MCF 10A (cell line): ENCODE measurements at regions not wholly inside any gene's neighbourhood (a gene's known extent, or its start where the extent isn't known, plus 50 kb on each side); places are given as distances from the start of the nearest gene placed in this dataset.

Source experiments
- BruUV-seq: library from RNA; stranded (reverse); fragments of 400-500 nt; replicated peaks from 2 replicates; lab custom pipeline; 2021; lab: Mats Ljungman, UMichigan
- CTCF ChIA-PET: fragments of 300-600 bp; sonication (Branson Sonifier 250); formaldehyde crosslinking; extraction: SDS; loops from one replicate; lab custom pipeline; 2021; ENCODE audit warnings: antibody characterized with exemption, inconsistent platforms; lab: Yijun Ruan, JAX
- POLR2A ChIA-PET: fragments of 300-600, 350-650 bp; sonication (Branson Sonifier 250); formaldehyde crosslinking; extraction: SDS; loops from one replicate; lab custom pipeline; 2020; ENCODE audit warnings: antibody characterized with exemption, inconsistent platforms; lab: Yijun Ruan, JAX
- DNase-seq: peaks from one replicate; pipeline ENCODE4 v3.0.0-alpha.2; 2018; ENCODE audit not compliant: unreplicated experiment
- H3K27ac Mint-ChIP-seq: one replicate; pipeline ENCODE4 v1.8.0; 2022; ENCODE audit warnings: mild to moderate bottlenecking, low read depth, mixed read lengths; ENCODE audit not compliant: unreplicated experiment
- H3K27me3 Mint-ChIP-seq: one replicate; pipeline ENCODE4 v1.8.0; 2022; ENCODE audit warnings: mixed read lengths; ENCODE audit not compliant: insufficient read depth, unreplicated experiment
- H3K36me3 Mint-ChIP-seq: one replicate; pipeline ENCODE4 v1.8.0; 2022; ENCODE audit warnings: mild to moderate bottlenecking, moderate library complexity, mixed read lengths; ENCODE audit not compliant: insufficient read depth, unreplicated experiment
- H3K4me1 Mint-ChIP-seq: one replicate; pipeline ENCODE4 v1.8.0; 2022; ENCODE audit warnings: mixed read lengths; ENCODE audit not compliant: insufficient read depth, unreplicated experiment
- H3K4me3 Mint-ChIP-seq: one replicate; pipeline ENCODE4 v1.8.0; 2022; ENCODE audit warnings: mild to moderate bottlenecking, moderate library complexity, mixed read lengths; ENCODE audit not compliant: unreplicated experiment
- H3K9me3 Mint-ChIP-seq: one replicate; pipeline ENCODE4 v1.8.0; 2022; ENCODE audit warnings: mixed read lengths; ENCODE audit not compliant: unreplicated experiment
- CTCF ChIP-seq: fragments of 200-600 bp; IDR thresholded peaks from one replicate; pipeline ENCODE4 v1.8.0; 2022; ENCODE audit warnings: antibody characterized with exemption, mild to moderate bottlenecking; ENCODE audit not compliant: unreplicated experiment
- intact Hi-C: fragments of 100-400 bp; cut with micrococcal nuclease; formaldehyde crosslinking; loops from 2 replicates; pipeline ENCODE4 v1.14.1; 2022

GRCh38 chr5:68408345-68408871, 192.9 kb downstream of the PIK3R1 start:
- CTCF ChIA-PET = no interaction called here
- Mint-ChIP-seq H3K4me1 (peaks cover 34% of the 10 kb centered on the region), H3K27me3 (no peaks in the 10 kb centered on the region), H3K27ac (no peak overlapping the region), H3K9me3 (no peaks in the 10 kb centered on the region), H3K4me3 (no peak overlapping the region), H3K36me3 (no peaks in the 10 kb centered on the region)
- DNase-seq = no peak
- POLR2A ChIA-PET = interaction anchor here (0.9 kb wide), 1 partner anchor 24 kb away, joined by 3 read pairs; no protein-coding TSS in a partner anchor
- intact Hi-C loops = loop anchor here (5.0 kb wide), 1 partner anchor 76 kb away; no protein-coding TSS in a partner anchor
- TF ChIP-seq CTCF = no peak
- no TSS peak for BruUV-seq

- Mint-ChIP-seq H3K4me3 (no peak overlapping the region), H3K27me3 (no peaks in the 10 kb centered on the region), H3K9me3 (no peaks in the 10 kb centered on the region), H3K36me3 (no peaks in the 10 kb centered on the region), H3K27ac (no peak overlapping the region), H3K4me1 (peaks cover 34% of the 10 kb centered on the region)
- no peak for TF ChIP-seq CTCF
- DNase-seq = peak; percentile 31
- BruUV-seq = no TSS peak
- ChIA-PET CTCF (no interaction called here), POLR2A (interaction anchor here (0.9 kb wide), 1 partner anchor 25 kb away, joined by 3 read pairs; no protein-coding TSS in a partner anchor)
- intact Hi-C loops = loop anchor here (5.0 kb wide), 1 partner anchor 77 kb away; no protein-coding TSS in a partner anchor
Measured at GRCh38 chr5:68409259-68409658, 193.7 kb downstream of the PIK3R1 start.

GRCh38 chr5:68411161-68411560, 195.6 kb downstream of the PIK3R1 start:
- Mint-ChIP-seq H3K27me3 (no peaks in the 10 kb centered on the region), H3K27ac (no peak overlapping the region), H3K9me3 (no peaks in the 10 kb centered on the region), H3K4me1 (peaks cover 25% of the 10 kb centered on the region), H3K36me3 (no peaks in the 10 kb centered on the region), H3K4me3 (no peak overlapping the region)
- TF ChIP-seq CTCF = no peak
- intact Hi-C loops = no loop called here
- no peak for DNase-seq
- ChIA-PET CTCF (no interaction called here), POLR2A (interaction anchor here (0.9 to 1.8 kb wide), 2 partner anchors 8 to 20 kb away, joined by 3 to 6 read pairs; no protein-coding TSS in a partner anchor)
- BruUV-seq = no TSS peak

- intact Hi-C loops = no loop called here
- Mint-ChIP-seq H3K27me3 (no peaks in the 10 kb centered on the region), H3K4me3 (no peak overlapping the region), H3K36me3 (no peaks in the 10 kb centered on the region), H3K27ac (peak overlapping the region; percentile 33), H3K9me3 (no peaks in the 10 kb centered on the region), H3K4me1 (peaks cover 15% of the 10 kb centered on the region)
- DNase-seq = no peak
- ChIA-PET CTCF (interaction anchor here (1.2 kb wide), 1 partner anchor 48 kb away, joined by 3 read pairs; no protein-coding TSS in a partner anchor), POLR2A (interaction anchor here (0.8 to 1.0 kb wide), 2 partner anchors 19 to 75 kb away, joined by 3 read pairs; no protein-coding TSS in a partner anchor)
- BruUV-seq = no TSS peak
- no peak for TF ChIP-seq CTCF
Measured at GRCh38 chr5:68415177-68416085, 199.9 kb downstream of the PIK3R1 start.
